Upper lobe of right lung (tissue), 1 donor: ENCODE measurements at regions not wholly inside any gene's neighbourhood (a gene's known extent, or its start where the extent isn't known, plus 50 kb on each side); places are given as distances from the start of the nearest gene placed in this dataset.

ENCODE experiments used
- ATAC-seq: fragments of 200-7000 bp; cut with Tn5 transposase; one replicate; pipeline ENCODE4 v1.9.1; 2020; ENCODE audit warnings: mild to moderate bottlenecking, moderate library complexity
- DNase-seq: peaks from one replicate; pipeline ENCODE4 v3.0.0-alpha.2; 2020
- H3K27ac ChIP-seq: fragments of 200-600 bp; one replicate; pipeline ENCODE4 v1.8.0; 2022
- H3K27me3 ChIP-seq: fragments of 200-600 bp; one replicate; pipeline ENCODE4 v1.8.0; 2022; ENCODE audit warnings: mild to moderate bottlenecking
- H3K36me3 ChIP-seq: fragments of 200-600 bp; one replicate; pipeline ENCODE4 v1.8.0; 2022
- H3K4me1 ChIP-seq: fragments of 200-600 bp; one replicate; pipeline ENCODE4 v1.8.0; 2022
- H3K4me3 ChIP-seq: fragments of 200-600 bp; one replicate; pipeline ENCODE4 v1.8.0; 2022; ENCODE audit warnings: mild to moderate bottlenecking
- H3K9me3 ChIP-seq: fragments of 200-600 bp; one replicate; pipeline ENCODE4 v1.8.0; 2022
- CTCF ChIP-seq: fragments of 200-600 bp; IDR thresholded peaks from one replicate; pipeline ENCODE4 v1.8.0; 2022; ENCODE audit warnings: antibody characterized with exemption
- intact Hi-C: fragments of 100-400 bp; cut with DNase I; formaldehyde crosslinking; loops from one replicate; pipeline ENCODE4 v1.11.0; 2022
- donor health status: DM: no; HTN: yes; CAD: no; lungs with severe emphysema.

- H3K36me3 ChIP-seq, result no peaks in the 10 kb centered on the region
- no peak for DNase-seq
- no peaks in the 10 kb centered on the region for H3K4me1 ChIP-seq
- intact Hi-C loops, result no loop called here
- H3K27ac ChIP-seq, result no peak overlapping the region
- TF ChIP-seq CTCF, result no peak
- H3K4me3 ChIP-seq, result no peak overlapping the region
- no peaks in the 10 kb centered on the region for H3K9me3 ChIP-seq
- ATAC-seq, result no peak
- H3K27me3 ChIP-seq, result no peaks in the 10 kb centered on the region
Measured at GRCh38 chr12:88298014-88298682, 156.0 kb downstream of the TMTC3 start.

- Histone ChIP-seq H3K27ac (no peak overlapping the region), H3K4me1 (no peaks in the 10 kb centered on the region), H3K27me3 (no peaks in the 10 kb centered on the region), H3K36me3 (no peaks in the 10 kb centered on the region), H3K9me3 (no peaks in the 10 kb centered on the region), H3K4me3 (no peak overlapping the region)
- TF ChIP-seq CTCF, result no peak
- no peak for ATAC-seq
- intact Hi-C loops, result no loop called here
- no peak for DNase-seq
Measured at GRCh38 chr12:88298761-88299242, 156.7 kb downstream of the TMTC3 start.

GRCh38 chr12:88299567-88300101 is 157.5 kb downstream of the TMTC3 start:
- no peak overlapping the region for H3K27ac ChIP-seq
- no peak for DNase-seq

GRCh38 chr12:88300931-88301330 is 158.8 kb downstream of the TMTC3 start:
- ATAC-seq, result no peak
- Histone ChIP-seq H3K4me3 (no peak overlapping the region), H3K4me1 (no peaks in the 10 kb centered on the region), H3K9me3 (no peaks in the 10 kb centered on the region), H3K27me3 (no peaks in the 10 kb centered on the region), H3K36me3 (no peaks in the 10 kb centered on the region), H3K27ac (no peak overlapping the region)
- no peak for TF ChIP-seq CTCF
- DNase-seq, result no peak
- intact Hi-C loops, result no loop called here

More at GRCh38 chr12:88299567-88300101, 157.5 kb downstream of the TMTC3 start:
- ATAC-seq, result no peak
- H3K36me3 ChIP-seq, result no peaks in the 10 kb centered on the region
- H3K4me1 ChIP-seq, result no peaks in the 10 kb centered on the region
- H3K27me3 ChIP-seq, result no peaks in the 10 kb centered on the region
- H3K9me3 ChIP-seq, result no peaks in the 10 kb centered on the region
- no peak for TF ChIP-seq CTCF
- intact Hi-C loops, result no loop called here
- H3K4me3 ChIP-seq, result no peak overlapping the region

GRCh38 chr12:88303335-88303734 is 161.2 kb downstream of the TMTC3 start:
- ATAC-seq (no peak), DNase-seq (no peak)
- H3K27me3 ChIP-seq, result no peaks in the 10 kb centered on the region
- no peak for TF ChIP-seq CTCF
- no peaks in the 10 kb centered on the region for H3K9me3 ChIP-seq
- no peaks in the 10 kb centered on the region for H3K36me3 ChIP-seq
- no peak overlapping the region for H3K4me3 ChIP-seq
- H3K27ac ChIP-seq, result no peak overlapping the region
- H3K4me1 ChIP-seq, result no peaks in the 10 kb centered on the region
- intact Hi-C loops, result no loop called here
